ENCODE measurements at regions not wholly inside any gene's neighbourhood (a gene's known extent, or its start where the extent isn't known, plus 50 kb on each side); places are given as distances from the start of the nearest gene placed in this dataset.

GRCh38 chr11:25613451-25613850 lies 718.5 kb upstream of the ANO3 start:
- TF ChIP-seq, protein P1, sequence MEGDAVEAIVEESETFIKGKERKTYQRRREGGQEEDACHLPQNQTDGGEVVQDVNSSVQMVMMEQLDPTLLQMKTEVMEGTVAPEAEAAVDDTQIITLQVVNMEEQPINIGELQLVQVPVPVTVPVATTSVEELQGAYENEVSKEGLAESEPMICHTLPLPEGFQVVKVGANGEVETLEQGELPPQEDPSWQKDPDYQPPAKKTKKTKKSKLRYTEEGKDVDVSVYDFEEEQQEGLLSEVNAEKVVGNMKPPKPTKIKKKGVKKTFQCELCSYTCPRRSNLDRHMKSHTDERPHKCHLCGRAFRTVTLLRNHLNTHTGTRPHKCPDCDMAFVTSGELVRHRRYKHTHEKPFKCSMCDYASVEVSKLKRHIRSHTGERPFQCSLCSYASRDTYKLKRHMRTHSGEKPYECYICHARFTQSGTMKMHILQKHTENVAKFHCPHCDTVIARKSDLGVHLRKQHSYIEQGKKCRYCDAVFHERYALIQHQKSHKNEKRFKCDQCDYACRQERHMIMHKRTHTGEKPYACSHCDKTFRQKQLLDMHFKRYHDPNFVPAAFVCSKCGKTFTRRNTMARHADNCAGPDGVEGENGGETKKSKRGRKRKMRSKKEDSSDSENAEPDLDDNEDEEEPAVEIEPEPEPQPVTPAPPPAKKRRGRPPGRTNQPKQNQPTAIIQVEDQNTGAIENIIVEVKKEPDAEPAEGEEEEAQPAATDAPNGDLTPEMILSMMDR (IDR thresholded peaks at IDR 0.05) = no peak
- no peak for TF ChIP-seq POLR2A (IDR thresholded peaks at IDR 0.05; ENCODE audit: low read depth)
